GM12872 (cell line): ENCODE measurements at regions not wholly inside any gene's neighbourhood (a gene's known extent, or its start where the extent isn't known, plus 50 kb on each side); places are given as distances from the start of the nearest gene placed in this dataset.

Experiments used
- TF ChIP-seq, protein P1 (sequence below): IDR thresholded peaks from 3 replicates; pipeline ENCODE4 v1.5.1; 2011; ENCODE audit warnings: low read depth, mild to moderate bottlenecking, low read length, moderate library complexity; ENCODE audit not compliant: insufficient read depth

DNA sequence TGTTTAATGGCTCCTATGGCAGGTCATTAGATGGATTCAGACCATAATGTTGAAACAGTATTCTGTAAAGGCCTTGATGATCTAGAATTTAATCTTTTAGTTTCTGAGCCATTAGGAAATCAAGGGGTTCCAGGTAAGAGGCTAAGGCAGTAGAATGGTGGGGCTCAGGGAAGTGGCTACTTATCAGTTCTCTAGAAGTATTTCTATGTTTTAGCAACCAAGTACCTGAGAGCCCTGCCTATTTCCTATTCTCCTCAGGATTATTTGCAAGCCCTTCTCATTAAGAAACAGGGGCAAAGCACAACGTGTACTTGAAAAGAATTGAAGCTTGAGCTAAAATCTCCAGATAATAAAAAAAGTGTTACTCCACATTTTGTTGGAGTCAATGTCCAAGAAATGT, 646.5 kb downstream of the RNF144B start:
- TF ChIP-seq, protein P1, sequence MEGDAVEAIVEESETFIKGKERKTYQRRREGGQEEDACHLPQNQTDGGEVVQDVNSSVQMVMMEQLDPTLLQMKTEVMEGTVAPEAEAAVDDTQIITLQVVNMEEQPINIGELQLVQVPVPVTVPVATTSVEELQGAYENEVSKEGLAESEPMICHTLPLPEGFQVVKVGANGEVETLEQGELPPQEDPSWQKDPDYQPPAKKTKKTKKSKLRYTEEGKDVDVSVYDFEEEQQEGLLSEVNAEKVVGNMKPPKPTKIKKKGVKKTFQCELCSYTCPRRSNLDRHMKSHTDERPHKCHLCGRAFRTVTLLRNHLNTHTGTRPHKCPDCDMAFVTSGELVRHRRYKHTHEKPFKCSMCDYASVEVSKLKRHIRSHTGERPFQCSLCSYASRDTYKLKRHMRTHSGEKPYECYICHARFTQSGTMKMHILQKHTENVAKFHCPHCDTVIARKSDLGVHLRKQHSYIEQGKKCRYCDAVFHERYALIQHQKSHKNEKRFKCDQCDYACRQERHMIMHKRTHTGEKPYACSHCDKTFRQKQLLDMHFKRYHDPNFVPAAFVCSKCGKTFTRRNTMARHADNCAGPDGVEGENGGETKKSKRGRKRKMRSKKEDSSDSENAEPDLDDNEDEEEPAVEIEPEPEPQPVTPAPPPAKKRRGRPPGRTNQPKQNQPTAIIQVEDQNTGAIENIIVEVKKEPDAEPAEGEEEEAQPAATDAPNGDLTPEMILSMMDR: no peak

DNA sequence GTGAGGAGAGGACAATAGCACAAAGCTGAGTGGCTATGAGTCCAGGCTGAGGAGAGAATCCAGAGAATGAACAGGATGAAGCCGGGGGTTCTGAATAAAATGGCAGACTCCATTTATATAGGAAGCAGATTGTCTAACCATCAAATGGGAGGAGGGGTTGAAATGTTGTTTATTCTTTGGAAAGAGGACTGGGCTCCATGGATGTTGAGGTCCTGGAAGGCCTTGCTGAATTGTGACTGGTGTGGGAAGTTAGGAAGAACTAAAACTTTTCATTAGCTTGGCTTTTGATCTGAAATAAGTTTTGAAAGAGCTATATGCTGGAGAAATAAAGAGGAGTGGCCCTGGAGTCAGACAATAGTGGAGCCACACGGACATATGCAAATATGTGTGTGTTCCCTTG, 647.8 kb downstream of the RNF144B start:
- TF ChIP-seq, protein P1: no peak

DNA sequence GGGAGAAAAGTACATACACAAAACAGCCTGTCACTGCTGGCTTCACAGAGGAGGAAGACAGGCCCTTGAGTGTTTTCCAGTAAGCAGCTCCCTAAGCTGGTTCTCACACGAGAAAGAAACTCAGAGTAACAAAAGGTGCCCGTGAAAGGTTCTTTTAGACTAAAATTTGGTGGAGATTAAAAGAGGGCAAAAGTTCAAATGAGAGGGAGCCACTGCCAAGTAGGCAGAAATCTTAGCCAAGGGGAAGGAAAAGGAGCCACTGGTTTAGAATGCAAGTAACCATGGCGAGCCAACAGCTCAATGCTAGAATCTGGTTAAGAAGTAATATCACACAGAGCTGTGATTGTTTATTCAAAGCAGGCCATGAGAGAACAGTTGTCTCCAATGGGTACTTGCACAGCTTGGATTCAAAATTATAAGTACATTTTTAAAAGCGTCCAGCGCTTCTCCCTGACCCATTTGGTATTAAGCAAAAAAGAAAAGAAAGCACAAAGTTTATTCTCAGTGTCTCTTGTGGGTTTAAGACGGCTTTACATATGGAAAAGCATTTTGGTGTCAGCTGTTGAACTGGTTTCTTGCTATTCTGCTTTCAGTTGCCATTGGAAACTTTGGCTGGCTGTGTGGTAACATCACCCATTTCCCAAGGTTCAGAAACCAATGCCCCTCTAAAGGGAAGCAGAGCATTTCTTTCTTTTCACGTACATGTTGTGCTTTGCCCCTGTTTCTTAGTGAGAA, 648.5 kb downstream of the RNF144B start:
- TF ChIP-seq, protein P1: no peak

DNA sequence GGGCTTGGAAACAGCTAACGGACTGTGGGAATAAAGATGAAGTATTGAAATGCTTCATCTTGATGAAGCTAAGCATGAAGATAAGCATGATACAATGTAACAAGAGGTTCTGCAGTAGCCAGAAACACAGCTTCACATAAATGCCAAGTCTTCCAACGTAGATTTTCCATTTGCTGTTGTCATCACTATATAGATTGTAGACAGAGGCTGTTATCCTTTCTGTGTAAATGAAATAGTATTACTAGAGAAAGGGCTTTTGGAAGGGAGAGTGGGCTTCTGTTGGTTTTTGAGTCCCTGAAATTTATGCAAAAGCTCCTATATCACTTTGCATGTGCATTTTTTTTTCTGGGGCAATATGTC, 649.0 kb downstream of the RNF144B start:
- TF ChIP-seq, protein P1: no peak

DNA sequence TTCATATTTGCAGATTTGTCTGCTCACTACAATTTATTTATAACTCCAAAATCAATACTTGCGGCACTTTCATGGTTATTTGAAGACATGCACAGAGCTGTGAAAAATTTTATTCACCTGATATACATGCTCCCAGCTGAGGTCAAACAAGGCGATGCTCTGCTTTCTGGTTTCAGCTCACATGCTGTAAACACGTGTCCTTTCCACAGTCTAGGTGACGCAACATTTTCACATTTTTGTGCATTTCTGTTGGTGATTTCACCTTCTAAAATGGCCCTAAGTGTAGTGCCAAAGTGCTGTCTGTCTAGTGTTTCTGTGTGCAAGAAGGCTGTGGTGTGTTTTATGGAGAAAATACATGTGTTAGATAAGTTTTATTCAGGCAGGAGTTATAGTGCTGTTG, 650.5 kb downstream of the RNF144B start:
- TF ChIP-seq, protein P1: no peak

- TF ChIP-seq, protein P1: no peak
Observed at GRCh38 chr6:19039287-19039686, 652.1 kb downstream of the RNF144B start.

- TF ChIP-seq, protein P1: no peak
Observed at GRCh38 chr6:19041906-19042305, 654.8 kb downstream of the RNF144B start.
